K562 (cell line): ENCODE measurements at regions not wholly inside any gene's neighbourhood (a gene's known extent, or its start where the extent isn't known, plus 50 kb on each side); places are given as distances from the start of the nearest gene placed in this dataset.

Experiments
- ATAC-seq: fragments of 200-7000 bp; cut with Tn5 transposase; 3 replicates; pipeline ENCODE4 v1.9.1; 2020; ENCODE audit warnings: moderate library complexity
- BruUV-seq: library from RNA; stranded (reverse); fragments of 400-500 nt; replicated peaks from 2 replicates; lab custom pipeline; 2021; lab: Mats Ljungman, UMichigan
- CTCF ChIA-PET: fragments of 300-600 bp; formaldehyde crosslinking; extraction: SDS; loops from one replicate; lab custom pipeline; 2021; ENCODE audit warnings: low intra/inter-chr PET ratio; lab: Yijun Ruan, JAX
- POLR2A ChIA-PET: fragments of 300-600, 350-650 bp; sonication (Branson Sonifier 250); formaldehyde crosslinking; extraction: SDS; loops from one replicate; lab custom pipeline; 2021; ENCODE audit warnings: antibody characterized with exemption, inconsistent platforms; lab: Yijun Ruan, JAX
- DNase-seq, 4 experiments: peaks; one replicate each; pipeline versions ENCODE4 v3.0.0 to v3.0.0-alpha.2; 2011 to 2018; ENCODE audit warnings: low spot score in 3 of 4, mixed read lengths in 3 of 4; ENCODE audit errors: extremely low read depth in 1 of 4
- FAIRE-seq: peaks from 2 replicates; lab custom pipeline; 2011; peaks lifted over from hg19 to GRCh38; lab: Jason Lieb, UNC
- H2AFZ ChIP-seq: 2 replicates; pipeline ENCODE4 v1.6.0; 2011; ENCODE audit warnings: low read depth, low read length, control low read depth, inconsistent platforms
- H3K27ac ChIP-seq: fragments of 200-600 bp; 3 replicates; pipeline ENCODE4 v1.8.0; 2011; ENCODE audit warnings: low read depth, mild to moderate bottlenecking, control low read depth, inconsistent platforms, low read length, moderate library complexity, mixed read lengths; ENCODE audit errors: extremely low read depth
- H3K27me3 ChIP-seq, 2 experiments: fragments of 300-600 bp in 1 of 2; 2 replicates in 1 of 2; 3 replicates in 1 of 2; pipeline versions ENCODE4 v1.6.0 to v1.8.0; 2011; ENCODE audit warnings: inconsistent platforms in 2 of 2, low read length in 2 of 2, mild to moderate bottlenecking in 1 of 2, mixed read lengths in 1 of 2, moderate library complexity in 1 of 2; ENCODE audit not compliant: control insufficient read depth in 2 of 2, insufficient read depth in 2 of 2
- H3K36me3 ChIP-seq: fragments of 300-600 bp; 3 replicates; pipeline ENCODE4 v1.8.0; 2011; ENCODE audit warnings: mild to moderate bottlenecking, low read length, inconsistent platforms; ENCODE audit not compliant: control insufficient read depth, insufficient read depth
- H3K4me1 ChIP-seq, 2 experiments: fragments of 200-600 bp in 1 of 2; replicated peaks in 1 of 2; 2 replicates in 1 of 2; 3 replicates in 1 of 2; pipeline versions ENCODE4 v1.5.1 to v1.8.0; 2011; ENCODE audit warnings: inconsistent platforms in 2 of 2, low read length in 2 of 2, mild to moderate bottlenecking in 1 of 2, mixed read lengths in 1 of 2, moderate library complexity in 1 of 2; ENCODE audit not compliant: control insufficient read depth in 2 of 2, insufficient read depth in 2 of 2
- H3K4me2 ChIP-seq: 2 replicates; pipeline ENCODE4 v1.6.1; 2011; ENCODE audit warnings: low read length, control low read depth, inconsistent platforms, mixed read lengths; ENCODE audit not compliant: insufficient read depth
- H3K4me3 ChIP-seq: fragments of 200-600 bp; sonication (generic), shearing (Covaris generic); 2 replicates; pipeline ENCODE4 v1.5.1; 2016; ENCODE audit warnings: control low read depth, inconsistent platforms
- H3K79me2 ChIP-seq: fragments of 200-600 bp; 3 replicates; pipeline ENCODE4 v1.8.0; 2011; ENCODE audit warnings: low read length, inconsistent platforms; ENCODE audit not compliant: control insufficient read depth, insufficient read depth
- H3K9ac ChIP-seq, 2 experiments: 2 replicates each; pipeline versions ENCODE4 v1.6.0 to v1.6.1; 2011; ENCODE audit warnings: low read depth in 2 of 2, low read length in 2 of 2, control low read depth in 1 of 2, inconsistent platforms in 1 of 2, mild to moderate bottlenecking in 1 of 2, mixed read lengths in 1 of 2; ENCODE audit not compliant: insufficient read depth in 1 of 2
- H3K9me1 ChIP-seq: one replicate; pipeline ENCODE4 v1.6.0; 2011; ENCODE audit warnings: inconsistent platforms, mild to moderate bottlenecking, low read length, moderate library complexity; ENCODE audit not compliant: control insufficient read depth, insufficient read depth
- H3K9me3 ChIP-seq: replicated peaks from 2 replicates; pipeline ENCODE4 v1.5.1; 2011; ENCODE audit warnings: low read depth, low read length, inconsistent platforms; ENCODE audit not compliant: control insufficient read depth, insufficient read depth
- H4K20me1 ChIP-seq: replicated peaks from 2 replicates; pipeline ENCODE4 v1.6.1; 2011; ENCODE audit warnings: low read length, inconsistent platforms, mixed read lengths; ENCODE audit not compliant: control insufficient read depth, insufficient read depth
- BRF1 ChIP-seq: IDR thresholded peaks from 3 replicates; pipeline ENCODE4 v1.6.1; 2011; ENCODE audit warnings: borderline replicate concordance, mild to moderate bottlenecking; ENCODE audit not compliant: insufficient read length; ENCODE audit errors: extremely low read depth
- DPF2 ChIP-seq: fragments of 450-650 bp; IDR thresholded peaks from 2 replicates; pipeline ENCODE4 v1.6.1; 2016
- MEF2D ChIP-seq: conservative IDR thresholded peaks from 2 replicates; pipeline ENCODE4 v1.6.1; 2016; ENCODE audit warnings: low read depth, missing genetic modification characterization, missing compliant biosample characterization
- MYBL2 ChIP-seq, 2 experiments: fragments of 450-650 bp in 1 of 2; sonication (generic) in 1 of 2; formaldehyde crosslinking in 1 of 2; IDR thresholded peaks; 2 replicates each; pipeline versions ENCODE4 v1.6.1 to v1.8.1; 2017 to 2022; ENCODE audit warnings: borderline replicate concordance in 1 of 2, inconsistent platforms in 1 of 2, low read depth in 1 of 2, mild to moderate bottlenecking in 1 of 2, missing genetic modification reagents in 1 of 2, moderate library complexity in 1 of 2
- NFYB ChIP-seq: IDR thresholded peaks from 2 replicates; pipeline ENCODE4 v1.6.1; 2011; ENCODE audit warnings: mild to moderate bottlenecking, moderate library complexity; ENCODE audit not compliant: insufficient read length; ENCODE audit errors: extremely low read depth
- SMARCE1 ChIP-seq: fragments of 450-650 bp; IDR thresholded peaks from 2 replicates; pipeline ENCODE4 v1.7.1; 2016; ENCODE audit warnings: mild to moderate bottlenecking
- ZC3H8 ChIP-seq: fragments of 450-650 bp; IDR thresholded peaks from 2 replicates; pipeline ENCODE4 v1.6.1; 2017
- ZNF197 ChIP-seq: fragments of 200-800 bp; sonication (Bioruptor generic); IDR thresholded peaks from 2 replicates; pipeline ENCODE4 v1.6.1; 2016; ENCODE audit warnings: low read depth, missing genetic modification characterization, missing compliant biosample characterization
- ZNF655 ChIP-seq: fragments of 250-450 bp; sonication (Bioruptor Pico); IDR thresholded peaks from 2 replicates; pipeline ENCODE4 v1.5.0; 2021
- in situ Hi-C: fragments of 300-500 bp; cut with MboI; formaldehyde crosslinking; loops from 4 replicates; pipeline ENCODE4 v1.15.0; 2018; ENCODE audit warnings: inconsistent platforms, mixed read lengths
- intact Hi-C: fragments of 100-400 bp; cut with micrococcal nuclease; formaldehyde crosslinking; loops from 2 replicates; pipeline ENCODE4 v1.14.2; 2022

DNA sequence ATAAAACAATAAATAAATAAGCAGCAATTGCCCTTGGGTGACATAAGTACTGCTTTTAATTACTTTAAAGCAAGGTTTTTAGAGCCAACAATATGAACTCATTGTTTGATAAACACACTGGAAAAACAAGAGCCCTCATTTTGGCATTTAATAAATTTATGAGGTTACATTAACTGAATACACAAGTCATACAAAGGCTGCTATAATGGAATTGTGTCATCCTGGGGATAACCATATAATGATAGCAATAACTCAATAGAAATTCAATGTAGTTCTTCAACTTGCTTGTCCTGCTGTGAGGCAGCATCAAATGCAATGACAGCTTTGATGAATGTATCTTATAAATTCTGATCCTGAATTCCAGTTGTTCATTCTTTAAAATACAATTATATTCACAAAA, 1512.5 kb downstream of the STIM2 start:
- no peaks in the 10 kb centered on the region for H3K79me2 ChIP-seq
- no peaks in the 10 kb centered on the region for H3K36me3 ChIP-seq
- BruUV-seq, result no TSS peak
- no peak overlapping the region for H3K4me2 ChIP-seq
- ATAC-seq, result no peak
- no peaks in the 10 kb centered on the region for H3K27me3 ChIP-seq
- no peak for FAIRE-seq
- POLR2A ChIA-PET, result no interaction called here
- in situ Hi-C loops, result no loop called here
- no peak overlapping the region for H2AFZ ChIP-seq
- H3K9me3 ChIP-seq, result no peaks in the 10 kb centered on the region
- H3K9ac ChIP-seq, result no peak overlapping the region
- intact Hi-C loops, result no loop called here
- H3K9me1 ChIP-seq, result no peaks in the 10 kb centered on the region
- TF ChIP-seq ZC3H8 (no peak), MEF2D (tag) (no peak), BRF1 (no peak), NFYB (no peak), ZNF197 (CRISPR knock-in tag) (no peak), MYBL2 (IDR thresholded peaks at IDR 0.05; ENCODE audit: low read depth) (no peak), MYBL2 (CRISPR knock-in tag; IDR thresholded peaks at IDR 0.05; ENCODE audit: borderline replicate concordance) (no peak), DPF2 (no peak), SMARCE1 (no peak), ZNF655 (CRISPR knock-in tag) (no peak)
- DNase-seq, result no peak
- no peak overlapping the region for H3K27ac ChIP-seq
- H3K4me3 ChIP-seq, result no peak overlapping the region
- H3K4me1 ChIP-seq, result no peaks in the 10 kb centered on the region
- no peaks in the 10 kb centered on the region for H4K20me1 ChIP-seq
- CTCF ChIA-PET, result no interaction called here
